Glutamatergic neuron (in vitro differentiated cells): ENCODE measurements at regions not wholly inside any gene's neighbourhood (a gene's known extent, or its start where the extent isn't known, plus 50 kb on each side); places are given as distances from the start of the nearest gene placed in this dataset.
"Not testable (repeated sequence)": the region's sequence is repeated elsewhere in the genome, so short reads cannot be mapped to it uniquely, and the experiment has no call there.

Experiments used
- DNase-seq: peaks from one replicate; pipeline ENCODE4 v3.0.0; 2022
- H3K27ac Mint-ChIP-seq: one replicate; pipeline ENCODE4 v1.8.0; 2020; ENCODE audit warnings: mild to moderate bottlenecking, mixed read lengths, inconsistent platforms; ENCODE audit not compliant: unreplicated experiment
- H3K27me3 Mint-ChIP-seq: one replicate; pipeline ENCODE4 v1.8.0; 2020; ENCODE audit warnings: mild to moderate bottlenecking, moderate library complexity, mixed read lengths, inconsistent platforms; ENCODE audit not compliant: unreplicated experiment
- H3K36me3 Mint-ChIP-seq: one replicate; pipeline ENCODE4 v1.8.0; 2020; ENCODE audit warnings: mild to moderate bottlenecking, mixed read lengths, inconsistent platforms; ENCODE audit not compliant: unreplicated experiment
- H3K4me1 Mint-ChIP-seq: one replicate; pipeline ENCODE4 v1.8.0; 2020; ENCODE audit warnings: mild to moderate bottlenecking, low read depth, mixed read lengths, inconsistent platforms; ENCODE audit not compliant: unreplicated experiment
- H3K4me3 Mint-ChIP-seq: one replicate; pipeline ENCODE4 v1.8.0; 2020; ENCODE audit warnings: mild to moderate bottlenecking, mixed read lengths, inconsistent platforms; ENCODE audit not compliant: unreplicated experiment
- H3K9me3 Mint-ChIP-seq: one replicate; pipeline ENCODE4 v1.8.0; 2020; ENCODE audit warnings: mild to moderate bottlenecking, moderate library complexity, mixed read lengths, inconsistent platforms; ENCODE audit not compliant: unreplicated experiment
- TF ChIP-seq, protein P1 (sequence below): fragments of 200-600 bp; sonication (generic); IDR thresholded peaks from one replicate; pipeline ENCODE4 v1.5.0; 2021; ENCODE audit not compliant: partially characterized antibody, unreplicated experiment

DNA sequence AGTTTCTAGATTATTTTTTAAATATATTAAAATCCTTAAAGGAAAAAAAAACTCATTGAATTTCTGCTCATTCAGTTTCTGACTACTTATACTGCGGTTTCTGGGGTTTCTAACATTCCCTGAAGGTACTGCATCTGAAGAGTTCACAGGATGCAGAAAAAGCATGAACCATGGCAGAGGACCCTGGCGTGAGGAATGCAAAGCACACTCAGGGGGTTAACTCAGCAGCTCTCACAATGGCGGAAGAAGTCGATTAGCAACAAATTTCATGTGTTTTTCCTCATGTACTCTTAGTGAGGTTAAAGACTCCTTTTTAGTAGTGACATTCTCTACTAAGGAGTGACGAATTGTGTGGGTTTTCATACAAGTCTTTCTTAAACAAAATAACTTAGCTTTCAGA lies 975.6 kb downstream of the NCAM2 start:
- Mint-ChIP-seq H3K27me3 (peaks cover 3% of the 10 kb centered on the region), H3K36me3 (no peaks in the 10 kb centered on the region), H3K9me3 (peaks cover 2% of the 10 kb centered on the region), H3K27ac (no peak overlapping the region), H3K4me1 (peaks cover 2% of the 10 kb centered on the region), H3K4me3 (no peak overlapping the region)
- TF ChIP-seq, protein P1, sequence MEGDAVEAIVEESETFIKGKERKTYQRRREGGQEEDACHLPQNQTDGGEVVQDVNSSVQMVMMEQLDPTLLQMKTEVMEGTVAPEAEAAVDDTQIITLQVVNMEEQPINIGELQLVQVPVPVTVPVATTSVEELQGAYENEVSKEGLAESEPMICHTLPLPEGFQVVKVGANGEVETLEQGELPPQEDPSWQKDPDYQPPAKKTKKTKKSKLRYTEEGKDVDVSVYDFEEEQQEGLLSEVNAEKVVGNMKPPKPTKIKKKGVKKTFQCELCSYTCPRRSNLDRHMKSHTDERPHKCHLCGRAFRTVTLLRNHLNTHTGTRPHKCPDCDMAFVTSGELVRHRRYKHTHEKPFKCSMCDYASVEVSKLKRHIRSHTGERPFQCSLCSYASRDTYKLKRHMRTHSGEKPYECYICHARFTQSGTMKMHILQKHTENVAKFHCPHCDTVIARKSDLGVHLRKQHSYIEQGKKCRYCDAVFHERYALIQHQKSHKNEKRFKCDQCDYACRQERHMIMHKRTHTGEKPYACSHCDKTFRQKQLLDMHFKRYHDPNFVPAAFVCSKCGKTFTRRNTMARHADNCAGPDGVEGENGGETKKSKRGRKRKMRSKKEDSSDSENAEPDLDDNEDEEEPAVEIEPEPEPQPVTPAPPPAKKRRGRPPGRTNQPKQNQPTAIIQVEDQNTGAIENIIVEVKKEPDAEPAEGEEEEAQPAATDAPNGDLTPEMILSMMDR, result no peak
- no peak for DNase-seq

DNA sequence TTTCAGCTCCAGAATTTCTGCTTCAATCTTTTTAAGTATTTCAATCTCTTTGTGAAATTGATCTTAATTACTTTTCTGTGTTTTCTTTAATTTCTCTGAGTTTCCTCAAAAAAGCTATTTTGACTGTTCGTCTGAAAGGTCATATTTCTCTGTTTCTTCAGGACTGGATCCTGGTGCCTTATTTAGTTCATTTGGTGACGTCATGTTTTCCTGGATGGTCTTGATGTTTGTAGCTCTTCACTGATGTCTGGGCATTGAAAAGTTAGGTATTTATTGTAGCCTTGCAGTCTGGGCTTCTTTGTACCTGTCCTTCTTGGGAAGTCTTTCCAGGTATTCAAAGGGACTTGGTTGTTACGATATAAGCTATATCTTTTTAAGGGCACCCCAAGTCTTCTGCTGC lies 998.7 kb downstream of the NCAM2 start:
- Mint-ChIP-seq H3K27ac (no peak overlapping the region), H3K27me3 (no peaks in the 10 kb centered on the region), H3K4me1 (no peaks in the 10 kb centered on the region), H3K9me3 (peaks cover 4% of the 10 kb centered on the region), H3K36me3 (no peaks in the 10 kb centered on the region), H3K4me3 (no peak overlapping the region)
- TF ChIP-seq, protein P1, result no peak
- no peak for DNase-seq

DNA sequence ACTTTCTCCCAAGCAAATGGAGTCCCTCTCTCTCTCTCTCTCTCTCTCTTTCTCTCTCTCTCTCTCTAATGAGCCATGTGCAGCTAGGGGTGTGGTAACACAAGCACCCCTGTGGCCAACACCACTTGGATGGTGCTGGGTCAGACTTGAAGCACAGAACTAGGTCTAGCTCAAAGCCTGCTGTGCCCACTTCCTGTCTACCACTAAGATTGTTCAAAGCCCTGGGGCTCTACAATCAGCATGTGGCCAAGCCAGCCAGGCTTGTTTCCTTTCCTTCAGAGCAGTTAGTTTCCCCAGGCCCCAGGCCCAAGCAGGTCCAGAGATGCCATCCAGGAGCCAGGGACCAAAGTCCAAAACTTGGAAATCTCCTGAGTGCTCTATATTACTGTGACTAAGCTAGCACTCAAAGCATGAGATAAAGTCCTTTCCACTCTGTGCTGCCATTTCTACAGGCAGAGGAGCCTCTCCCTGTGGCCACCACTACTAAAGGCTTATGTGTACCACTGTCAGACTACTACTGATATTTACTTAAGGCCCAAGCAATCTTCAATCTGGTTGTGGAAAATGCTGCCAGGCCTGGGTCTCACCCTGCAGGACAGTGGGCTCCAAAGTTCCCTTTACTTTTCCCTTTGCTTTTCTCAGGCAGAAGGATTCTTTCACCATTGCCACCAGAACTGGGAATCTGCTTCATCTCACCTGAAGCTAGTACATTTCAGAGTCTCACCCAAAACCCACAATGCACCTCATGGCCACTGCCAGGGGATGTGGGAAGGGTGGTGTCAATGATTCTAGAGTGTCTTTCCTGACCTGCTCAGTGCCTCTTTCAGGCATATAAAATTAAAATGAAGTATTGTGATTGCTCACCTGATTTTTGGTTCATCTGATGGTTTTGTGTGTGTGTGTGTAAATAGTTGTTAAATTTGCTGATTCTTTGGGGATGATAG lies 999.5 kb downstream of the NCAM2 start:
- peaks cover 4% of the 10 kb centered on the region for H3K9me3 Mint-ChIP-seq
- no peak overlapping the region for H3K27ac Mint-ChIP-seq
- no peaks in the 10 kb centered on the region for H3K27me3 Mint-ChIP-seq
- H3K4me1 Mint-ChIP-seq, result no peaks in the 10 kb centered on the region
- no peaks in the 10 kb centered on the region for H3K36me3 Mint-ChIP-seq
- DNase-seq, result no peak
- H3K4me3 Mint-ChIP-seq, result no peak overlapping the region
- TF ChIP-seq, protein P1, result no peak

DNA sequence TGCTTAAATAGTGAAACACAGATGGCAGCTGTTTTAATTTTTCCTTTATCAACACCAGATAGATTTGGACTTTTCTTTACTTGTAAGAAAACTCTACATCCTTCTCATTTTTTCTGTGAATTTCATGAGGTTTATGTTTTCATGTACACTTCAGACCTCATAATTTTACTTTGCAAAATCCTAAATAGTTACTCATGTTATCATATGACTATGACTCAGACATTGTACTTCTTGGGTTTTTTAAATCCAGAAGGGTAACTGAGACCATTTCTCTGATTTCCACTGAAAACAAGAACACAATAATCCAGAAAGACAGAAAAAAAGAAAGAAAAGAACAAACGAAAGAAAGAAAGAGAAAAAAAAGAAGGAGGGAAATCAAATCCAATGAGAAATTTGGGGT lies 1021.6 kb downstream of the NCAM2 start:
- Mint-ChIP-seq H3K9me3 (peaks cover 2% of the 10 kb centered on the region), H3K27ac (no peak overlapping the region), H3K36me3 (peaks cover 5% of the 10 kb centered on the region), H3K4me1 (peaks cover 2% of the 10 kb centered on the region), H3K27me3 (peaks cover 2% of the 10 kb centered on the region), H3K4me3 (no peak overlapping the region)
- DNase-seq, result no peak
- TF ChIP-seq, protein P1, result no peak

DNA sequence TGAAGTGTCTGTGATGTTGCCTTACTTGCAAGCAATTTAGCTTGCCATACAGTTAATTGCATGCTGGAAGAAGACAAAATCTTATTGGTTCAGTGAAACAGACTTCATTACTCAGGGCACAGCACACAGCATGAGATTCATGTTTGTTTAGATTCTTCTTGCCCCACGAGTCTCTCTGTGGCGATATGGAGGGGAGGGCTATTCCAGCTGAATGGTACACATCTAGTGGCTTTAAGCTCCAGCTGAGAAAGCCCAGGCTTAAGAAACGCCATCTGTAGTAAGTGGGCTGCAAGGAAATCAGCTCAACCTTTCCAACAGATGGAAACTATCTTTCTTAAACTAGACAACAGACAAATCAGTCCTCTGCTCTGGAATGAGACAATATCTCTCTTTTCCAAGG lies 1022.0 kb downstream of the NCAM2 start:
- H3K27ac Mint-ChIP-seq, result no peak overlapping the region
- peaks cover 5% of the 10 kb centered on the region for H3K36me3 Mint-ChIP-seq
- peaks cover 2% of the 10 kb centered on the region for H3K27me3 Mint-ChIP-seq
- DNase-seq, result no peak
- H3K4me1 Mint-ChIP-seq, result peaks cover 2% of the 10 kb centered on the region
- no peak overlapping the region for H3K4me3 Mint-ChIP-seq
- peaks cover 2% of the 10 kb centered on the region for H3K9me3 Mint-ChIP-seq
- TF ChIP-seq, protein P1, result no peak

DNA sequence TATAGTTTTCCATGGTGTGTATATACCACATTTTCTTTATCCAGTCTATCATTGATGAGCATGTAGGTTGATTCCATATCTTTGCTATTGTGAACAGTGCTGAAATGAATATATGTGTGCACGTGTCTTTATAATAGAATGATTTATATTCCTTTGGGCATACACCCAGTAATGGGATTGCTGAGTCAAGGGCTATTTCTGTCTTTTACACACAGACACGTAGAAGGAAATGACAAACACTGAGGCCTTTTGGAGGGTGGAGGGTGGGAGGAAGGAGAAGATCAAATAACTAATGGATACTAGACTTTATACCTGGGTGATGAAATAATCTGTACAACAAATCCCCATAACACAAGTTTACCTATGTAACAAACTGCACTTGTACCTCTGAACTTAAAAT lies 1025.7 kb downstream of the NCAM2 start:
- H3K27me3 Mint-ChIP-seq, H3K4me3 Mint-ChIP-seq, H3K36me3 Mint-ChIP-seq, DNase-seq, H3K4me1 Mint-ChIP-seq, H3K9me3 Mint-ChIP-seq, H3K27ac Mint-ChIP-seq: not testable (repeated sequence)
